Activated CD8-positive, alpha-beta T cell treated with anti-CD3 and anti-CD28 coated beads for 36 hours (primary cell): ENCODE measurements at regions not wholly inside any gene's neighbourhood (a gene's known extent, or its start where the extent isn't known, plus 50 kb on each side); places are given as distances from the start of the nearest gene placed in this dataset.

Experiments
- ATAC-seq: fragments of 200-7000 bp; cut with Tn5 transposase; one replicate; pipeline ENCODE4 v1.10.0; 2021; ENCODE audit warnings: mild to moderate bottlenecking, moderate library complexity
- CTCF ChIA-PET: fragments of 350-600 bp; sonication (Branson Sonifier 250); formaldehyde crosslinking; loops from one replicate; lab custom pipeline; 2021; ENCODE audit warnings: antibody characterized with exemption; lab: Charles Lee
- POLR2A ChIA-PET: fragments of 350-600 bp; sonication (Branson Sonifier 250); formaldehyde crosslinking; loops from one replicate; lab custom pipeline; 2021; ENCODE audit warnings: antibody characterized with exemption; lab: Charles Lee
- DNase-seq: peaks from one replicate; pipeline ENCODE4 v3.0.0-alpha.2; 2020
- H3K27ac Mint-ChIP-seq: one replicate; pipeline ENCODE4 v1.8.0; 2021; ENCODE audit warnings: mild to moderate bottlenecking, mixed read lengths
- H3K27me3 Mint-ChIP-seq: one replicate; pipeline ENCODE4 v1.8.0; 2021; ENCODE audit warnings: mixed read lengths
- H3K36me3 Mint-ChIP-seq: one replicate; pipeline ENCODE4 v1.8.0; 2021; ENCODE audit warnings: low read depth, mixed read lengths
- H3K4me1 Mint-ChIP-seq: one replicate; pipeline ENCODE4 v1.8.0; 2021; ENCODE audit warnings: low read depth, mixed read lengths
- H3K4me3 Mint-ChIP-seq: one replicate; pipeline ENCODE4 v1.8.0; 2021; ENCODE audit warnings: mild to moderate bottlenecking, moderate library complexity, mixed read lengths
- H3K9me3 Mint-ChIP-seq: one replicate; pipeline ENCODE4 v1.8.0; 2021; ENCODE audit warnings: mixed read lengths
- CTCF ChIP-seq: fragments of 200-600 bp; IDR thresholded peaks from one replicate; pipeline ENCODE4 v1.8.0; 2022; ENCODE audit warnings: antibody characterized with exemption, mild to moderate bottlenecking
- intact Hi-C: fragments of 100-400 bp; cut with micrococcal nuclease; formaldehyde crosslinking; loops from one replicate; pipeline ENCODE4 v1.10.0; 2022

- no peaks in the 10 kb centered on the region for H3K27me3 Mint-ChIP-seq
- no peak overlapping the region for H3K4me3 Mint-ChIP-seq
These were observed 588.8 kb upstream of the KLF4 start for GRCh38 chr9:108078375-108078774.

GRCh38 chr9:108077556-108077955, 588.0 kb upstream of the KLF4 start:
- H3K36me3 Mint-ChIP-seq = no peaks in the 10 kb centered on the region
- H3K4me3 Mint-ChIP-seq = no peak overlapping the region
- H3K9me3 Mint-ChIP-seq = no peaks in the 10 kb centered on the region
- POLR2A ChIA-PET = no interaction called here
- H3K4me1 Mint-ChIP-seq = no peaks in the 10 kb centered on the region
- ATAC-seq (no peak), DNase-seq (no peak)
- intact Hi-C loops = no loop called here
- TF ChIP-seq CTCF = no peak
- no peaks in the 10 kb centered on the region for H3K27me3 Mint-ChIP-seq
- CTCF ChIA-PET = no interaction called here
- H3K27ac Mint-ChIP-seq = no peak overlapping the region

More at GRCh38 chr9:108078375-108078774, 588.8 kb upstream of the KLF4 start:
- ATAC-seq (no peak), DNase-seq (no peak)
- CTCF ChIA-PET = no interaction called here
- Mint-ChIP-seq H3K27ac (no peak overlapping the region), H3K9me3 (no peaks in the 10 kb centered on the region), H3K36me3 (no peaks in the 10 kb centered on the region), H3K4me1 (no peaks in the 10 kb centered on the region)
- no peak for TF ChIP-seq CTCF
- POLR2A ChIA-PET = no interaction called here
- intact Hi-C loops = no loop called here

GRCh38 chr9:108074900-108075299, 585.3 kb upstream of the KLF4 start:
- no peaks in the 10 kb centered on the region for H3K9me3 Mint-ChIP-seq
- no peaks in the 10 kb centered on the region for H3K4me1 Mint-ChIP-seq
- no peak overlapping the region for H3K27ac Mint-ChIP-seq
- H3K4me3 Mint-ChIP-seq = no peak overlapping the region
- no peaks in the 10 kb centered on the region for H3K27me3 Mint-ChIP-seq
- no peak for DNase-seq
- intact Hi-C loops = no loop called here
- ChIA-PET CTCF (no interaction called here), POLR2A (no interaction called here)
- no peaks in the 10 kb centered on the region for H3K36me3 Mint-ChIP-seq
- no peak for TF ChIP-seq CTCF
- ATAC-seq = no peak

GRCh38 chr9:108073823-108074222, 584.3 kb upstream of the KLF4 start:
- ChIA-PET CTCF (no interaction called here), POLR2A (no interaction called here)
- ATAC-seq (no peak), DNase-seq (no peak)
- Mint-ChIP-seq H3K36me3 (no peaks in the 10 kb centered on the region), H3K27me3 (no peaks in the 10 kb centered on the region), H3K4me1 (no peaks in the 10 kb centered on the region), H3K27ac (no peak overlapping the region), H3K4me3 (no peak overlapping the region), H3K9me3 (no peaks in the 10 kb centered on the region)
- no peak for TF ChIP-seq CTCF
- intact Hi-C loops = no loop called here

GRCh38 chr9:108072740-108073139, 583.2 kb upstream of the KLF4 start:
- H3K4me1 Mint-ChIP-seq = no peaks in the 10 kb centered on the region
- DNase-seq = no peak
- no peak overlapping the region for H3K27ac Mint-ChIP-seq
- ATAC-seq = no peak
- H3K27me3 Mint-ChIP-seq = no peaks in the 10 kb centered on the region
- no peak for TF ChIP-seq CTCF
- CTCF ChIA-PET = no interaction called here
- H3K36me3 Mint-ChIP-seq = no peaks in the 10 kb centered on the region
- no peaks in the 10 kb centered on the region for H3K9me3 Mint-ChIP-seq
- intact Hi-C loops = no loop called here
- POLR2A ChIA-PET = no interaction called here
- no peak overlapping the region for H3K4me3 Mint-ChIP-seq
